ENCODE measurements at regions not wholly inside any gene's neighbourhood (a gene's known extent, or its start where the extent isn't known, plus 50 kb on each side); places are given as distances from the start of the nearest gene placed in this dataset.

- TF ChIP-seq CTCF (IDR thresholded peaks at IDR 0.05; ENCODE audit: low read depth), result no peak
Measured at GRCh38 chr20:57107208-57107607, 159.2 kb downstream of the BMP7 start.

GRCh38 chr20:57108218-57108617 lies 158.2 kb downstream of the BMP7 start:
- no peak for TF ChIP-seq CTCF (IDR thresholded peaks at IDR 0.05; ENCODE audit: low read depth)

- no peak for TF ChIP-seq CTCF (IDR thresholded peaks at IDR 0.05; ENCODE audit: low read depth)
Measured at GRCh38 chr20:57108742-57109570, 157.5 kb downstream of the BMP7 start.

- TF ChIP-seq CTCF (IDR thresholded peaks at IDR 0.05; ENCODE audit: low read depth), result no peak
Measured at GRCh38 chr20:57109571-57109953, 156.9 kb downstream of the BMP7 start.

GRCh38 chr20:57111028-57111373 lies 155.4 kb downstream of the BMP7 start:
- no peak for TF ChIP-seq CTCF (IDR thresholded peaks at IDR 0.05; ENCODE audit: low read depth)

- TF ChIP-seq CTCF (IDR thresholded peaks at IDR 0.05; ENCODE audit: low read depth), result no peak
Measured at GRCh38 chr20:57112448-57112847, 154.0 kb downstream of the BMP7 start.

GRCh38 chr20:57114290-57115005 lies 152.0 kb downstream of the BMP7 start:
- no peak for TF ChIP-seq CTCF (IDR thresholded peaks at IDR 0.05; ENCODE audit: low read depth)
